HG03342 (cell line): ENCODE measurements at regions not wholly inside any gene's neighbourhood (a gene's known extent, or its start where the extent isn't known, plus 50 kb on each side); places are given as distances from the start of the nearest gene placed in this dataset.

ENCODE experiments used
- ATAC-seq: cut with Tn5 transposase; IDR thresholded peaks from one replicate; pipeline ENCODE4 v1.9.1; 2021; ENCODE audit warnings: mild to moderate bottlenecking, moderate library complexity; ENCODE audit not compliant: unreplicated experiment

DNA sequence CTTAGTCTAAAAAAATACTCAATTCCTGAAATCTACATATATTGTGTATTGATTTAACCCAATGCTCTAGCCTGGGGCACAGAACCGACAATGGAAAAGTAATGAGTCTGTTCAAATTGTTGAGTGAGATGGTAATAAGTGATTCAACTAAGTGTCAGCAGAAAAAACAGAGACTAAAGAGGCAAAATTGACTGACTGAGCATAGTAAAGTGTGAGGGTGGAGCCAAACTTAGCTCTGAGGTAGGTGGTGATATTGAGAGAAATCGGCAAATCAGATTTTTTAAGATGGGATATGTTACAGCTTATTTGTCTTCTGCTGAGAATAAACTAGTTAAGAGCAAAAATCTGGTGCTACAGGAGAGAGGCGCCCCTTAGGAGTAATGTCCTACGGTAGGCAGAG lies 764.0 kb upstream of the LRRN3 start:
- ATAC-seq: no peak

DNA sequence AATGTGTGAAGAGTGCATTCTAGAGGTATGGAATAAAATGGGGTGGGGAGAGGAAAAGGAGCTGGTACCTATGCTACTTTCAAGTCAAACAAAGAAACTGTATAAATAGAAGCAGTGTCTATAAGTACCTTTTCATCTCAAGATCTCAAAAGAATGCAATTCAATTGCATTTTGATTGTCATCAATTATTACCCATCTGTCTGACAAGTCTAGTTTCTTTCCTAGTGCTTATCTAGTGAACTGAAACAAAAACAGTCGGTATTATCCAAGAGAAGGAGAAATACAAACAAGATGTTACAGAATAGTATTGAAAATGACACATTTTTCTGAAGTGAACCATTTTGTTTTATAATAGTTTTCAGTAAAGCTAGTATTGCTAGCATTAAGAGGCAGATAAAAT lies 754.5 kb upstream of the LRRN3 start:
- ATAC-seq: no peak

DNA sequence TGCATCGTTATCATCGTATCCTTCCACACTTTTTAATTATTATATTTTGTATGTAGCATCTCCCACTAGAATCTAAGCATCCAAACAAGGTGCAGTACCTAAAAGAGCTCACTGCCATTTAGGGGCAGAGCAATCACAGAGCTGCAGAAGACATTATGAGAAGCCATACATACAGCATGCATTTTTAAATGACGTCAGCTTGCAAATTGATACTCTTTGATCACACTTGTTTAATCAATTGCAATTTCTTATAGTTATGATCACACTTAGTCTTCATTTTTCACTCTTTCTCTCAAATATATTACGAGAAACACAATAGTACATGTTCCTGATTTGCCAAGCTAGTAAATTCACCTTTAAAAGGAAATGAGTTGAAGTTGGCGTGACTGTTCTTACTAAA lies 753.3 kb upstream of the LRRN3 start:
- ATAC-seq: no peak

- no peak for ATAC-seq
These were observed 743.8 kb upstream of the LRRN3 start for GRCh38 chr7:110347081-110347480.

- no peak for ATAC-seq
These were observed 734.5 kb upstream of the LRRN3 start for GRCh38 chr7:110356438-110356837.

GRCh38 chr7:110358028-110358427 lies 732.9 kb upstream of the LRRN3 start:
- ATAC-seq: no peak

DNA sequence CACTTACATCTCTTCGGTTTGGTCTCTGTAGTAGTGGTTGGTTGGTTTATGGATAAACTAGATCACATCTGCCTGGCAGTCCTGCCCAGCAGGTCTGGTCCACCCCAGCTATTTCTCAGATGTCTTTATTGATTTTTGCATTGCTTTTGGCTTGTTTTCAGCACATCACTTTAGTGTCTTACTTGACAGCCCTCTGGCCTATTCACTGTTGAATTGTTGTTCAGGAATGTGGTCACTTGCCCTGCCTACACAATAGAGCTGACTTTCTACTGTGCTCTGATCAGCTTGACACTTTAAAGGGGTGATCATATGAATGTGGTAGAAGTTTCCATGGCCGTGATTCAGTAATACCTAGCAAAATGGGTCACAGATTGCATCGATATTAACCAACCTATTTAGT lies 719.2 kb upstream of the LRRN3 start:
- no peak for ATAC-seq

DNA sequence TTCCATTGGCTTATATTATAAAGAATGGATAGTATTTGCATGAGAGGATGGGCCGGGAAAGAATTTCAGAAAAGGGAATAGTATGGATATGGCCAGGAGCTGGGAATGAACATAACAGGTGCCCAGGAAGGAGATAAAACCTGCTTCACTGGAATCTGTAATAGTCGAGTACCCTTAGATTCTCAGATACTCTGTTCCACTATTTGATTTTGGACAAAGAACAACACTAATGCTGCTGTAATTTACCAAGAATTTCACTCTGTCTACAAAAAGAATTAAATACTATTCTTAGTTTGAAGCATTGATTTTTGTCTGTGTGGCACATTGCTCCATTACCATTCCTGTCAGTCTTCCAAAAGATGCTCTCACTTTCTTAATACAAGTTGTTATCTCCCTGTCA lies 718.2 kb upstream of the LRRN3 start:
- no peak for ATAC-seq

- no peak for ATAC-seq
These were observed 717.5 kb upstream of the LRRN3 start for GRCh38 chr7:110373416-110373815.

DNA sequence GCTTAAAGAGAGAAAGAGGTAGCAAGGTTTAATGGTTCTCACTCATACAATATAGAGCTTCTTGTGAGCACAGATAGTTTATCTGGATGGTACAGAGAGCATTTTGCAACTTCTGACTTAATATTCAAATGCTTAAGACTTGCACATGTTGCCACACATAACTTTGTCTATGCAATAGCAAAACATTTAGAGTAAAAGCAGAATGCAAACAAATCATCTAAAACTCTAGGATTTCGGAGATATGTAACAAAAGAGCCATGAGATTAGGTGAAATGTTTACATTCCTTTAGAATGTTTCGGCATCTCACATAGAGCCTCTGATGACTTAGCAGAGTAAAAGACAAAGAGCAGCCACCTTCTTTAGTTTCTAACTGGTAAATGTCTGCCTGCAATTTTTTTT lies 717.1 kb upstream of the LRRN3 start:
- no peak for ATAC-seq

- no peak for ATAC-seq
These were observed 715.9 kb upstream of the LRRN3 start for GRCh38 chr7:110375068-110375467.

GRCh38 chr7:110382736-110383135 lies 708.2 kb upstream of the LRRN3 start:
- ATAC-seq: no peak

GRCh38 chr7:110386006-110386405 lies 704.9 kb upstream of the LRRN3 start:
- no peak for ATAC-seq

GRCh38 chr7:110386913-110387312 lies 704.0 kb upstream of the LRRN3 start:
- ATAC-seq: no peak

DNA sequence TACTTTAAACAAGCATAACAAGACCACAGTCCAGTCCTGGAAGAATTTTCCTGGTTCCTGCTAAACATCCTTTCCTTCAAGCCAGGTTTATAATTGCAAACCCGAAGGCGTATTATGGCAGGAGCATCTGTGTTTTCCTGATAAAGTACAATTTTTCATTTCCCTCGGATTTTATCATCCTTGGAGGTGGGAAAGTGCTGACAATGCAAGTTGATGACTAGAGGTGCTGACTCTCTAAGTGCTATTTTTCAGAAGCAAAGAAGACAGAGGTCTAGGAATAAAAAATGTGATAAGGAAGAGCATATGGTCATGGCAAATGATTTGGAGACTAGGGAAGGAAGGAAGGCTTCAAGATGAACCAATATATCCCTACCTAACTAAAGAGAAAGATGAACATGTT lies 703.2 kb upstream of the LRRN3 start:
- ATAC-seq: no peak

- no peak for ATAC-seq
These were observed 702.5 kb upstream of the LRRN3 start for GRCh38 chr7:110388457-110388856.

GRCh38 chr7:110396021-110396420 lies 694.9 kb upstream of the LRRN3 start:
- ATAC-seq: no peak

DNA sequence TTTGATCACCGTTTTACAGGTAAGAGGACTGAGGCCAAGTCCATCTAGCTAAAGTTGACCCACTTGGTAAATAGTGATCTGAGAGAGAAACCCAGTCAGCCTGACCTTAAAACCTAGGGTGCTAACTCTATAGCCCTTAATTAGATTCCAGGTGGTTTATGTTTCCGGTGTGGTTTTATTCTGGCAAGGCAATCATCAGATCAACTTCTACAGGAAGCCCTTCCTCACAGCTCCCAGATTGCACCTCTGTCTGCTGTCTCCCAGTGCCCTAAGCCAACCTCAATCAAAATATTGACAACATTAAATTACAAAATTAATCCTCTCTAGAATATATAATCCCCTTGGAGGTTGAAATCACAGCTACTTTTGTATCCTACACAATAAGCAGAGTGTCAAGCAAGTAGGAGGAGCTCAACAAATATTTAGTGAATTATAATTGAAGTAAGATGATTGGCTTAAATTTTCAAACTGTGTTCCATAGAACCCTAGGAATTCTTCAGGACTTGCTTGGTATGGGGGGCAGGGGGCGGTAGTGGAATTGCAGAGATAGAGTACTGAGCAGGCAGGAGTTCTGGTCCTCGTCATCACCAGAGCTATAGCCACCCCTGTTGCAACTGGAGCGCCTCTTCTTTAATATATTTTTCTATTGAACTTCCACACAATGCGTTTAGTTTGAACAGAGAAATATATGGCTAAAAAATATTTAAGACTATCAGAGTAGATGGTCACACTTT lies 692.8 kb upstream of the LRRN3 start:
- ATAC-seq: no peak

- ATAC-seq: no peak
These were observed 691.5 kb upstream of the LRRN3 start for GRCh38 chr7:110399421-110399820.

- ATAC-seq: no peak
These were observed 690.5 kb upstream of the LRRN3 start for GRCh38 chr7:110400411-110400810.

DNA sequence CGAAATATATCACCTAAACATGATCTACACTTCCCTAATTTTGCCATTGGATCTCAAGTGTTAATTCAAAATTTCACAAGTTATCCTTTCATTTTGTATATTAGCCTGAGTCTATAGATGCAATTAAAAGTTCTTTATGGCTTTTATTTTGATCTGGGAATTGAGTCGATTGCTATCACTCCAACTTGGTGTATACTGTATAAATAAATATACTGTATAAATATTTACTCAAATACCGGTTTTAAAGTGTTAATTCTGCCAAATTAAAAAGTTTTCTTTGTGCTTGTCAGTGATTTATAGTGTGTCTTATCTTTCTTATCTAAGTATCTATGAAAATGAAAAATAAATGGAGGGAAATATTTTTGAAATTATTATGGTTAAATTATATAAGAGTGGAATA lies 683.7 kb upstream of the LRRN3 start:
- no peak for ATAC-seq

DNA sequence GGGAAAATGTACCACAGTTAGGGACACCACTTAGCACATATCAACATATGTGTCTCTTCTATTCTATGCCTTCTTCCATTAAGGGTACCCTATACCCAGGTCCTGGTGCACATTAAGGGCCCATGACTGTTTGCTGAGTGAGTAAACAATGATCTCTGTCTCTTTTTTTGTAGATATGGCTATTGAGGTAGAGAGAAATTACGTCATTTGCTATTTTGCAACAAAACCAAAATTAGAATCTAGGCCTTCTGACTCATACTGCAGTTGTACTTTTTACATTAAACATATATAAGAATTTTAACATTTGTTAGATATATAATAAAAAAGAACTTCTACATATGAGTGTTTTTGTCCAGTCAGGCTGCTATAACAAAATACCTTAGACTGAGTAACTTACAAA lies 683.2 kb upstream of the LRRN3 start:
- no peak for ATAC-seq

- no peak for ATAC-seq
These were observed 678.3 kb upstream of the LRRN3 start for GRCh38 chr7:110412614-110413013.
